ENCODE measurements at regions not wholly inside any gene's neighbourhood (a gene's known extent, or its start where the extent isn't known, plus 50 kb on each side); places are given as distances from the start of the nearest gene placed in this dataset.

DNA sequence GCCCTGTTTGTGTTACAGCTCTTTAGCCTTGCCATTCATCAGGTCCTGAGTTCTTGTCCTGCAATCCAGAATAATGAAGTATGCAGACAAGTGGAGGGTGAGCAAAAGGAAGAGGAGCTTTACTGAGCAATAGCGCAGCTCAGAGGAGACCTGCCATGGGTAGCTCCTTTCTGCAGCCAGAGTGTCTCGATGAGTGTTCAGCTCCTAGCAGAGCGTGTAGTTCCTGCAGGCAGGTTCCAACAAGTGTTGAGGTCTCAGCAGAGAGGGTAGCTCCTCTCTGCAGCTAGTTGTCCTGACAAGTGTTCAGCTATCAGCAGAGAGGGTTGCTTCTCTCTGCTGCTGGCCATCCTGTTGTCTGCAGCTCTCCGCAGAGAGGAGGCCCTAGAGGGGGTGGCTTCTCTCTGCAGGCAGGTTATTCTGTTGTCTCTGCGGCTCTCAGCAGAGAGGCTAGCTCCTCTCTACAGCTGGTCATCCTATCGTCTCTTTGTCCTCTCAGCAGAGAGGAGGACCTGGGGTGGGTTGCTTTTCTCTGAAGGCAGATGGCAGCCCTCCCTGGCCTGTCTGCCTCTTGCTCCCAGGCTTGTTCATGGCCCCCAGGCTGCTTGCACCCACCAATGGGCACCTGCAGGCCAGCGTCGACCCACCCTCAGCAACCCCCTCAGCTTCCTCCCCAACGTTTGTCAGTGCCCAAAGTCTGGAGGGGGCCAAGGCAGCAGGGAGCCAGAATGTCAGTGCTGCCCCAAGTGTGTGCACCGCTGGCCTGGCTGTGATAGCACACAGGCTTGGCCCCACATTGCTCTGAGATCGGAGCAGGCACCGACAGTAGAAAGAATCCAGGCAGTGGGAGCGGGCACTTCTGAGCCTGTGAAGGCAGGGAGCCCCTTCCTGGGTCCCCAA lies 112.5 kb upstream of the RUNX3 start:
- ATAC-seq (no peak), DNase-seq (ENCODE audit: low spot score) (no peak)

GRCh38 chr1:25041916-25042315 lies 111.8 kb upstream of the RUNX3 start:
- ATAC-seq (no peak), DNase-seq (ENCODE audit: low spot score) (no peak)

GRCh38 chr1:25040122-25040685 lies 110.1 kb upstream of the RUNX3 start:
- ATAC-seq = no peak
- no peak for DNase-seq (ENCODE audit: low spot score)

- DNase-seq (ENCODE audit: low spot score) (no peak), ATAC-seq (no peak)
Observed at GRCh38 chr1:25039229-25039628, 109.2 kb upstream of the RUNX3 start.

DNA sequence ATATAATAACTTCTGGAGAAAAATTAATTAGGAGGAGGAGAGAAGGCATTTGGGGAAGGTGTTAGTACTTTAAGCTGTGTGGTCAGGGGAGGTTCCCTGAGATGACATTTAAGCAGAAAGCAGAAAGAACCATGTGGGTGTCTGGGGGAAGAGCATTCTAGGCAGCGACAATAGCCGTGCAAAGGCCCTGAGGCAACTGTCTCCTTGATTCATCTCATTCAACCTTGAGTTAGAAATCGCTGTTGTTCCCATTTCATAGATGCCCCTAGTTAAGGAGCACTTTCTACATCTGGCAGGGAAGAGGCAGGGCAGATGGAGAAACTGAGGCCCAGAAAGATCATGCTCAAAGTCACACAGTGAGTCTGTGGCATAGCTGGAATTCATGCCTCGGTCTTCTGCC lies 108.6 kb upstream of the RUNX3 start:
- ATAC-seq (no peak), DNase-seq (ENCODE audit: low spot score) (no peak)

DNA sequence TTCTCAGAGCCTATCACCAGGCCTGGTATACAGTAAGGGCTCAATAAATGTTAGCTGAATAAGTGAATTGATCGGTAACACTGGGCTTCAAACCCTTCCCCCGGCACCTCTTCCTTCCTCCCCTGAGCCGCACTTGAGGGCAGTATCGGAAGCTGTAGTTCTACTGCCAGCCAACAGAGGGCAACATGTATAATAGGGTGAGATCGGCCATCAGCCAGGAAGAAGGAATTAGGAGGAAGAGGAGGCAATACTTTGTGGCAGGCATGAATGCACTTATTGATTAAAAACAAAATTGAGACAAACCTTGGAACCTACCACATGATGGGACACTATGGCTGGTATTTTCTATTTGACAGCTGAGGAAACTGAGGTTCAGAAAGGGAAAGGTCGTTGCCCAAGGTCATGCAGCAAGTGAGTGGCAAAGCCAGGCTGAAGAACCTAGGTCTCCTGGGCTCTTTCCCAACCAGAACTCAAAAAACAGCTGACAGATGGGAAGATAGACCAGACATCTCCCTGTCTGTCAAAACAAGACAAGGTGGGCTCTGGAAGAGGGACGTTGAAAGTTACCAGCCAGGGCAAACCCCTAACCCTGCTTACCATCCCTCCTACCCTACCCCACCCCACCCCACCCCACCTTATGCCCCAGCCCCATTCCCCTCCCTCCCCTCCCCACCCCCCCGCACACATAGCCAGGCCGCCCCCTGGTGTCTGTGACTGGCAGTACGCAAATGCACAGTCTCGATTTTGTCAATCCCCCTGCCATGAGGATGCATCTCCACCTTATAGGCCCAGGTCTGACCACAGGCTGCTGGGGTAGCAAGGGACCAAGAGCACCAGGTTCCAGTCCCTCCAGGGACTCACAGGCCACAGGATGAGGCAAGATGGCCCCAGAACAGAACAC lies 107.3 kb upstream of the RUNX3 start:
- peak; percentile 74 for ATAC-seq
- no peak for DNase-seq (ENCODE audit: low spot score)

GRCh38 chr1:25036117-25036546 lies 106.1 kb upstream of the RUNX3 start:
- ATAC-seq (no peak), DNase-seq (ENCODE audit: low spot score) (no peak)

DNA sequence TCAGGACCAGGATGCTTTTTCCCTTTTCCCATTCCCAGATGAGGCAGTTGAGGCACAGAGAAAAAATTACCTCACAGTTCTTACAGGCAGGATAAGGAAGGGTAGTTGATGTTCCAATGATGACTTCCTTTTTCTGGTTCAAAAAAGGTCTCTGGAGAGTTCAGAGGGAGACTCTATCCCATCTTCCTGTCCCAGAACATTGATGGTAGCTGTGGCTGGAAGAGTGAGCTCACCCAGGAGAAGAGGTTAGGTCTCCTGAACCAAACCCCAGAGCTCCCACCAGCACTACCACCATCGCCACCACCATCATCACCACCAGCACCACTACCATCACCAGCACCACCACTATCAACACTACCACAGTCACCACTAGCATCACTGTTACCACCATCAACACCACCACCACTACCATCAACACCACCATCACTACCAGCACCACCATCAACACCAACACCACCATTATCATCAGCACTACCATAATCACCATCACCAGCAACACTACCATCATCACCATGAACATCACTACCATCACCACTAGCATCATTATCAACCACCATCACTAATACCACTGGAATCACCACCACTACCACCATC lies 105.5 kb upstream of the RUNX3 start:
- ATAC-seq = no peak
- DNase-seq (ENCODE audit: low spot score) = no peak

DNA sequence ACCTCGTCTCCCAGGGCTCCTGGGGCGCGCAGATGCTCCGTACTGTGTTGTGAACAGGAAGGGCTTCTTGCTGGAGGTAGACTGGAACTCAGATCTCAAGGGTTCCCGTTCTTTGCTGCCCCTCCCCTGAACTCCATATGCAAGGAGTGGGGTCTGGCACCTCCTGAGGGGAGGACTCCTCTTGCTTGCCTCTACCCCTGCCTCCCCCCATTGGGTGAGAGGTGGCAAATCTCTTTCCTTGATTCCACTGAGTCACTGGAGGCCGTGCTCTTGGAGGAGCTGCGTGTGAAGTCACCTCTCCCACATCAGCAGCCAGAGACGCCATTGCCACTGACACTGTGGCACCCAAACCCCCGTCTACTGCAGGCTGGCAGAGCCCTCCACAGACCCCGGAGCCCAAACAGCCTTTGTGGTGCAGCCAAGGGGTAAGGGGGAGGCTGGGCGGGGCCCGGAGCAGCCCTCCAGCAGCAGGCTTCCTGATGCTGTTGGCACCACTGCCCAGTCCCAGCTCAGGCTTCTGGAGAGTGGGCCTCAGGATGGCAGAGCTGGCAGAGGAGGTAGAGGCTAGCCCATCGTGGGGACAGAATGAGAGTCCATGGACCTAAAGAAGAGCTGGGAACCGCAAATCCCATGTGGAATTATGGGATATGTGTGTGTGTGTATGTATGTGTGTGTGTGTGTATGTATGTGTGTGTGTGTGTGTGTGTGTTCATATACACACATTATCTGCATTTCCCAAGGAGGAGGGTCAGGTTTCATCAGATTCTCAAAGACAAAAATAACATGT lies 104.9 kb upstream of the RUNX3 start:
- ATAC-seq = no peak

DNA sequence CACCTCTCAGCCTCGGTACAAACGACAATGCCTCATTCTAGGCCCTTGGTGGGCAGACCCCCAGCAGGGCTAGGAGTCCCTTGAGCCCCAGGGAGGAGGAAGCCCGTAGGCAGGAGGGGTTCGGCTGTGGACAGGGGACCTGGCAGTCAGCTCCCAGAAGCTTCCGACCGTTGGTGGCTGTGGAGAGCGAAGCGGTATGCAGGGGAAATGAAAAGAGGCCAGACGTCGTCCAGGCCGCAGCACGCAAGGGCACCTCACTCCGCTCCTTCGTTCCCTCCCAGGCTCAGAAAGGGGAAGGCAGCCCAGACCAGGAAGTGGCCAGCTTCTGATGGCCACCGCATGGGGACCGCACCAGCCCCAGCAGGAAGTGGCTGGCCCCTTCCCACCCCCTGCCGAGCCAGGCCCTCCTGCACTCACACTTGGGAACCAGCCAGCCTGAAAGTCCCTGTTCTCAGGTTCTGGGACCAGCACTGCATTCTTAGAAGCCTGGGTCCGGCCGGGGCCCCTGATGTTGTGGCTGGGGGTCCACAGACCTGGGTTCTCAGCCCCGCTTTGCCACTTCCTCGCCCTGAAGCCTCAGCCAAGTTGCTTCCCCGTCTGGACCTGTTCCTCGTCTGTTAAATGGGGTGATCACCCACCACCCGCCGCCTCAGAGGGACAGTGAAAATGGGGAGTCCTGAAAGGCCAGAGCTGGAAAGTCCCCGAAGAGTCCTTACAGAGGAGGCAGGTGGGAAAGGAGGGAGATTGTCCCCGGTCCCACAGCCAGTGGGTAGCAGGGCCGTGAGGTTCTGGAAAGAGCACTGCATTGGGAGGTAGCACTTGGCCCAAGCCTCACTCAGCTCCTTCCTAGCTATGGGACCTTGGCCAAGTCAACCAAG lies 104.0 kb upstream of the RUNX3 start:
- DNase-seq (ENCODE audit: low spot score) (no peak), ATAC-seq (peak; percentile 49)

More for the DNA sequence above, 104.9 kb upstream of the RUNX3 start:
- no peak for DNase-seq (ENCODE audit: low spot score)

GRCh38 chr1:25033030-25033827 lies 103.2 kb upstream of the RUNX3 start:
- no peak for ATAC-seq
- DNase-seq (ENCODE audit: low spot score) = no peak

- DNase-seq (ENCODE audit: low spot score) (no peak), ATAC-seq (no peak)
Observed at GRCh38 chr1:25031966-25032667, 102.0 kb upstream of the RUNX3 start.

DNA sequence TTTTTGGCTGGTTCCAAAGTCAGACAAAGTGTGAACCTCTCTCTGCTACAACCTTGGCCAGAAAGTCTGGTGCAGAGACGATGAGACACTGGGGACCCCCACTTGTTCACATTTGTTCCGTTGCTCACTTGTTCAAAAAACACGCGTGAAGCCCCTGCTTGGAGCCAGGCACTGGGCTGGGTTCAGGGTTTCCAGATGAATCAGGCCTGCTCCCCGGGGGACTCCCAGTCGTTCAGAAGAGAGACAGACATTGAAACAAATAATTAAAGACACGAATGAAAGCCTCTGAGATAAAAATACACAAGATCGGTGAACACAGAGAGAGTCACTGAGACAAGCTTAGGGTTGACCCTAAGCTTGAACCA lies 101.5 kb upstream of the RUNX3 start:
- no peak for ATAC-seq
- DNase-seq (ENCODE audit: low spot score) = no peak

GRCh38 chr1:25030674-25031589 lies 100.9 kb upstream of the RUNX3 start:
- DNase-seq (ENCODE audit: low spot score) = no peak
- no peak for ATAC-seq

DNA sequence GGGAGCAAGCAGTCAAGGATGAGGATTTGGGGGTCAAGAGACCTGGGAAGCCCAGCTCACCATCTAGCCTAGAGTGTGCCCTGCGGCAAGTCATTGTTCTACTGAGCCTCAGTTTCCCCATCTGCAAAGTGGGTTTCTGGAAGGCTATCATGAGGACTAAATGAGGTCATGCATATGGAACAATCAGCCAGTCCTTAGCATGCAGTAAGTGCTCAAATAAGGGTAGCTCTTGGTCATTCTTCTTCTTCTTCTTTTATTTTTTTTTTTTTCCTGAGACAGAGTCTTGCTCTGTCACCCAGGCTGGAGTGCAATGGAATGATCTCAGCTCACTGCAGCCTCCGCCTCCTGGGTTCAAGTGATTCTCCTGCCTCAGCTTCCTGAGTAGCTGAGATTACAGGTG lies 99.9 kb upstream of the RUNX3 start:
- no peak for ATAC-seq
- no peak for DNase-seq (ENCODE audit: low spot score)

DNA sequence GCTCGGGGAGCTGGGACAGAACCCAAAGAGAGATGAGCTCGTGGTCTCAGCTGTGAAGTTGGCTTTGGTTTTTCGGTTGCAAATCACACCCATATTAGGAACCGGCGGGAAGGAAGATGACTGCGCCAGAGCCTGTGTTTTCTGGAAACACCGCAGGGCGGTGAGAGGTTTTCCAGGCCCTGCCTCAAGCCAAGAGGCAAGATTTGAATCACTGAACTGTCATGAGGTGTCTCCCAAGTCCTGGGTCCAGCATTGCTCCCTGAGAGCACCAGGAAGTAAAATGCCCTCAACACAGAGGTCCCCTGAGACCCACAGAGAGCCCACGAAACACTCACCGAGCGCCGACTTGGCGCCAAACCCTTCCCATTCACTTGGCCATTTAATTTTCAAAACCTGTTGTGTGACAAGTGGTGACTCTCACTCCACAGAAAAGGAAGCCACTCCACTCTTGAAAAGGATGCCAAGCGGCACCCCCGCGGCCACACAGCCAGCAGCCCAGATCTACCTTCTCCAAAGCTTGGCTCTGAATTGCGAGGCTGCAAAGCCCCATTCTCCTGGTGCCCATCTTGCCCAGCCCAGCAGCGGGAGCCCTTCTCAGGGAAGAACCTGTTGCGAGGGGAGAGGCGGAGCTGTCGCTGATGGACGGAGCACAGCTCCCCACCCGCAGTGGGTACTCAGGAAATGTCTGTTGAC lies 99.0 kb upstream of the RUNX3 start:
- ATAC-seq (no peak), DNase-seq (ENCODE audit: low spot score) (no peak)

All from left lobe of liver (tissue), 2 donors.